ENCODE measurements at regions not wholly inside any gene's neighbourhood (a gene's known extent, or its start where the extent isn't known, plus 50 kb on each side); places are given as distances from the start of the nearest gene placed in this dataset.
"Not testable (repeated sequence)": the region's sequence is repeated elsewhere in the genome, so short reads cannot be mapped to it uniquely, and the experiment has no call there.

DNA sequence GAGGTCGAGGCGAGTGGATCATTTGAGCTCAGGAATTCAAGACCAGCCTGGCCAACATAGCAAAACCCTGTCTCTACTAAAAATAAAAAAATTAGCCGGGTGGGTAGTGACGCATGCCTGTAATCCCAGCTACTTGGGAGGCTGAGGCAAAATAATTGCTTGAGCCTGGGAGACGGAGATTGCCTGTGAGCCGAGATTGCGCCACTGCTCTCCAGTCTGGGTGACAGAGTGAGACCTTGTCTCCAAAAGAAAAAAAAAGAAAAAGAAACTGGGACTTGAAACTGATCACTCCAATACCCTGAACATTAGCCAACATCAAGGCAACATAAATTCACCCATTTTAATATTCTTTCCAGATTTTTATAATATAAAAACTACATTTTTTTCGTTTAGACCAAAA lies 874.6 kb upstream of the MBL2 start:
- DNase-seq = not testable (repeated sequence)

DNA sequence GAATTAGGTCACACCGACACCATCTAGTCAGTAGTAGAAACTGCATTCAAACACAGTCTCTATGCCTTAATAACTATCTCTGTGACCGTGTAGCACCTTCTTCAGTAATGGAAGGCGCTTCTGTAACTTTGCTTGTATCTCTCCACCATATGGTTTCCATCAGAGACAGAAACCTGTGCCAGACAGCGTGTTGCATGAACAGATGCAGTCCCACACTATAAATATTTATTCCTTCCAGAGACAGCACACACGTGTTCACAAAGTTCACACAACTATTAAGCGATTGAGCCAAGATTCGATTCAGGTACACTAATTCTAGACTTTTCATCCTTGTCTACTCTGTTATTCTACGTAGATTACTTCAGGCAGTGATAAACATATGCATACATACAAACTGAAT lies 873.9 kb upstream of the MBL2 start:
- no peak for DNase-seq

DNA sequence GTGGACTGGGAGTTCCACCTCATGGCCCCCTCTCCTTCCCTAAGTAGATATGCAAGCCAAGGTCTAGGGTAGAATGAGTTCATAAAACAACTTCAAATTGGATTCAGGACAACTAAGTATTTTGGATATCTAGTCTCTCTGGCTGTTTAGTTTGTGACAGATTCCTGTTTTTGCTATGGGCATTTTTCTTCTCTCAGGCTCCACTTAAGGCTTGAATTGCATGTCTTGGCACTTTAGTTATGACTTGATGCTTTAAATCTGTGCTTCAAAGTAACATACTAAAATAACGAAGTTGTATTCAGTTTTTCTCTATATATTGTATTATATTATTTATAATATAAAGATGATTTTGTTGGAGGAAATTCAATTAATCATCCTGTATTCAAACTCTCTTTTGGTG lies 873.4 kb upstream of the MBL2 start:
- DNase-seq = no peak

DNA sequence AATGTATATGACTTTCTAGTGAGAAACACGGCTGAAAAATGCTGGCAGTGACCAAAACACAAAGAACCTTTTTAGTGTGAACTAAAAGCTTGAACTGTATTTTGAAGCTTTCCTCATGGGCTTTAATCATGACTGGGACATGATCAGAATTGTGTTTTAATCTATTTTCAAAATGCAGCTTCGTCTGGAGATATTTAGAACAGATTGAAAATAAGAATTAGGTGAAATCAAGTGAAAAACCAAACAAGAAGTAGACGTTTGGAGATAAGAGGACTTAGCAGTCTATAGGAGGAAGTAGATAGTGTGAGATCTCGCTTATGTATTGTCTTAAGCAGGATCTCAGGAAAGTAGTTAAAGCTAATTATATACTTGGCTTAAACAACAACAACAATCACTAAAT lies 865.4 kb upstream of the MBL2 start:
- DNase-seq = no peak

GRCh38 chr10:53624722-53625121 lies 852.1 kb upstream of the MBL2 start:
- DNase-seq = no peak

DNA sequence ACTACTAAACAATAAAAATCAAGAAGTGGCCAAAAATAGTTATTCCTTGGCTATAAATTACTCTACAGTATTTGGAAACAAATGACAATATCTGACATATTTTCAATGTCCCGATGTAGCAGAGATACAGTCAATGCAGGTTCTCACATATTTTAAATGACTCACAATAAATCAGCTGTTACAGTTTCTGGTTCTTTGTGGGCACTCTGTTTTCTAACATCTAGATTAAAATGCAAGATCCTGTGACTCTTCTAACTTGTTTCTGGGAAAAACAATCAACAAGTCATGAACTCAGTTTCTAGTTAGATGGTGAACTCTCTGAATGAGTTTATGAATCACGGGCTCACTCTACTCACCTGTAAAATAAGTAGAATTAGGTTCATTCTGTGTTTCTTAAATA lies 849.6 kb upstream of the MBL2 start:
- DNase-seq = no peak

GRCh38 chr10:53619671-53620070 lies 847.1 kb upstream of the MBL2 start:
- DNase-seq = no peak

GRCh38 chr10:53607691-53608090 lies 835.1 kb upstream of the MBL2 start:
- no peak for DNase-seq

- peak; percentile 40 for DNase-seq
These were observed 834.4 kb upstream of the MBL2 start for GRCh38 chr10:53606981-53607380.

DNA sequence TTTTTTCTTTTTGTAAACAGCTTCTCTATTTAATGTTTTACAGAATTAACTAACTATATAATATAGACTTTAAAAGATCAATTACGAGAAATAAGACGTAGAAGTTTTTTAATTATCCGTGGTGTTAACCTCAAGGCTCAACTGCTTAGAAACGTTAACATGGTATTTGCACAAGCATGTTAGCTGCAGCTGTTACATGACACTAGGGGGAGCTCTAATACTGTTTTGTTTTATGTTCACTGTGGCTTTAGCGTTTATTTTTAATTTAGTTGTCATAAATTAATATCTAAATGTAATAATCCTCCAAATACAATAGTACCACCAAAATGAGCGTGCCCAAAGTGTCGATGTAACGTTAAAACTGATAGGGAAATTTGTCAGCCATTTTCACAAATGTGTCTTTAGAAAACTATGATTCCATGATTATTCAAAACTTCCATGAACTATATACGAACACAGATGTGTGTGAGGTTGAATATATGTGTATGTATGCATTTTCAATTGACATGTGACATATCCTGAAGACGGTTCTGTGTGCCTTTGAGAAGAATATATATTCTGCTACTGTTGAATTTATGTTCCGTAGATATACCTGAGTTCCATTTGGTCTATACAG lies 828.8 kb upstream of the MBL2 start:
- peak; percentile 59 for DNase-seq

GRCh38 chr10:53598914-53599313 lies 826.3 kb upstream of the MBL2 start:
- DNase-seq = no peak

- no peak for DNase-seq
These were observed 825.3 kb upstream of the MBL2 start for GRCh38 chr10:53597835-53598251.

DNA sequence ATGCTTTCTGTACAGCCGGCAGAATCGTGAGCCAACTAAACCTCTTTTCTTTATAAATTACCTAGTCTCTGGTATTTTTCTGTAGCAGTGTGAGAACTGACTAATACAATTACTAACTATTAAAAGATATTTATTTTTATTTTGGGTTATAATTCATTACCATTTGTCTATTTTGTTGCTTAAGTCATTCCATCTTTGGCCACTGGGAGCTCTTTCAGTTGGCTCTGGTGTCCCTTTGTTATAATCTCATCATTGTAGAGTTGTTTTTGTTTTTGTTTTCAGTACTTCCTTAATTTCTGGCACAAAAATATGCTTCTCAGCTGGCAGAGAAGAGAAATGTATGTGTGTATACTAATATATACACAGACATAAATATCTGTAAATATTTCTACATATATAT lies 807.9 kb upstream of the MBL2 start:
- DNase-seq = peak; percentile 29

- DNase-seq = no peak
These were observed 807.2 kb upstream of the MBL2 start for GRCh38 chr10:53579773-53580172.

DNA sequence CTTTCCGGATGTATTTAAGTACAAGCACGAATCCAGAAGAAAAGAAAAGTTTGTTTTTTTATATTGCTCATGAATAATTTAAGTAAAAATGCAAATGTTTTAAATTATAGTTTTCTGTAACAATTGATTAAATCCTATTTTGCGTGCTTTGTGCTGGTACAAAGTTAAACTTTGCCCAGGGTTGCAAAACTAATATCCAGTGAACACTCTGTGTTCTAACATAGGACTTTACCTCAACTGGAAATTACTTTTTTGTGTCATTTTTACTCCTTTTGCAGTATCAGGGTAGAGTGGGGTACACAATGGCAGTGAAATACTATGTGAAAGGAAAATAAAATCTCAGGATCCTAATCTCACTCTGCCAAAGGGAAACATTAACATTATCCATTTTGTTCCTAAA lies 801.4 kb upstream of the MBL2 start:
- no peak for DNase-seq

GRCh38 chr10:53573498-53573897 lies 800.9 kb upstream of the MBL2 start:
- no peak for DNase-seq

GRCh38 chr10:53572799-53573198 lies 800.2 kb upstream of the MBL2 start:
- DNase-seq = no peak

GRCh38 chr10:53570221-53570620 lies 797.6 kb upstream of the MBL2 start:
- DNase-seq = no peak

DNA sequence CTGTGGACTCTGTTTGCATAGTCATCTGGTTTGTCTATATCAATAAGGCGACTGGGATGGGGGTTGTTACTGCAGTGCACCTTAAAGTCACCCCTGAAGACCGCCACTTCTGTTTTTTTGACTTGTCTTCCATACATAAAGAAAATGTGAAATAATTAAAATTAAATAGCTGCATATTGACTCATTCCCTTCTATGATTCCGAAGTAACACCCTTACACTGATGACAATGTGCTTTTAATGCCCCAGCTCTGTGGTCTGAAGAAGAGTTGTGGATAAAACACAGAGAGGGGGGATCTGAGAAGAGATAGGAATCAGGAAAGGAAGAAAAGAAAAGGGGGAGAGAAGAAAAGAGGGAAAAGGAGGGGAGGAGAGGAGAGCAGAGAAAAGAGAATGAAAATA lies 796.9 kb upstream of the MBL2 start:
- DNase-seq = no peak

DNA sequence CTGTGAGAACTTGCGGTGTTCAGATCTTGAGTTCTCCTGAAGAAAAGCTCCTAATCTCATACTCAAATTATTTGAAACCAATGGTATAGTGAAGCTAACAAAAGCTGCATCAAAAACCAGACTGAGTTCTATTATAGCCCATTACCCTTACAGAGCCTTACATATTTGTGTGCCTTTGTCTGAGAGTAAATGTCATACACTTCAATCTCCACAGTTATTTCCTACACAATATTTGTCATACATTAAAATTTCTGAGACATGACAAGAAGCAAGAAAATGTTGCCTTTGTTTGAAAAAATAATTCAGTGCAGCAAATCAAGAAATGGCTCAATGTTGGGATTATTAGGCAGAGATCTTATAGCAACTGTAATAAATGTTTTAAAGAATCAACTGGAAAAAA lies 776.1 kb upstream of the MBL2 start:
- no peak for DNase-seq

GRCh38 chr10:53547364-53547763 lies 774.8 kb upstream of the MBL2 start:
- no peak for DNase-seq

DNA sequence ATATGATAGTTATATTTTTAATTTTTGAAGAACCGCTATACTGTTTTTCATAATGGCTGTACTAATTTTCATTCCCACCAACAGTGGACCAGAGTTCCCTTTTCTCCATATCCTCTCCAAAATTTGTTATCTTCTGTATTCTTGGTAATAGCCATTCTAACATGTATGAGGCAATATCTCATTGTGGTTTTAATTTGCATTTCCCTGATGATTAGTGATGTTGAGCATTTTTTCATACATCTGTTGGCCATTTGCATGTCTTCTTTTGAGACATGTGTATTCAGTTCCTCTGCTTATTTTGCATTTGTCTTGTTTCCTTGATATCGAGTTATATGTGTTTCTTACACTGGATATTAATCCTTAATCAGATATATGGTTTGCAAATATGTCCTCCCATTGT lies 770.8 kb upstream of the MBL2 start:
- no peak for DNase-seq

GRCh38 chr10:53537508-53537907 lies 764.9 kb upstream of the MBL2 start:
- no peak for DNase-seq

GRCh38 chr10:53536322-53536721 lies 763.7 kb upstream of the MBL2 start:
- no peak for DNase-seq

DNA sequence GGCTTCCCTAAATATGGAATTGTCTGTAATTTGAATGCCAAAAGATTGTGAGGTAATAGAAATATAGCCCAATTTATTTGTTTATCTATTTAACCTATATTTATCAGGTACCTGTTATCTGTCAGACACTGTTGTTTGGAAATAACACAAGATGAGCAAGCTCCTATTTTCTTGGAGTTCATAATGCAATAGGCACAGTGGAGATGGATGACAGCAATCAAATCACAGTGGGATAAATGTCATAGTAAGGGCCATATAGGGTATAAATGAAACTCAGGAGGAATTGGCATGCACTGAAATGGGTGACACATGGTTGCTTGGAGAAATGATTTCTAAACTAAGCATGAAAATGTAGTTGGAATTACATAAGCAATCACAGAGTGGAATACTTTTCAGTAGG lies 761.8 kb upstream of the MBL2 start:
- no peak for DNase-seq

GRCh38 chr10:53528974-53529373 lies 756.4 kb upstream of the MBL2 start:
- no peak for DNase-seq
